H9 (cell line): ENCODE measurements at regions not wholly inside any gene's neighbourhood (a gene's known extent, or its start where the extent isn't known, plus 50 kb on each side); places are given as distances from the start of the nearest gene placed in this dataset.

Experiments used
- DNase-seq: peaks from one replicate; pipeline ENCODE4 v3.0.0-alpha.2; 2017
- H2AFZ ChIP-seq: one replicate; pipeline ENCODE4 v1.6.1; 2013; ENCODE audit warnings: mild to moderate bottlenecking, low read length, control low read depth, moderate library complexity
- H2AK5ac ChIP-seq: 2 replicates; pipeline ENCODE4 v1.6.1; 2013; ENCODE audit warnings: low read length, control low read depth, mixed read lengths; ENCODE audit not compliant: insufficient read length
- H2BK120ac ChIP-seq: one replicate; pipeline ENCODE4 v1.6.1; 2013; ENCODE audit warnings: low read depth, mild to moderate bottlenecking, low read length, control low read depth, inconsistent platforms; ENCODE audit not compliant: poor library complexity, severe bottlenecking
- H2BK12ac ChIP-seq: 2 replicates; pipeline ENCODE4 v1.6.1; 2013; ENCODE audit warnings: low read length, control low read depth, mixed read lengths, low read depth; ENCODE audit not compliant: insufficient read length
- H2BK15ac ChIP-seq: 2 replicates; pipeline ENCODE4 v1.6.1; 2013; ENCODE audit warnings: low read depth, low read length, control low read depth
- H2BK20ac ChIP-seq: one replicate; pipeline ENCODE4 v1.6.1; 2013; ENCODE audit warnings: low read depth, mild to moderate bottlenecking, low read length, control low read depth, inconsistent platforms; ENCODE audit not compliant: poor library complexity, severe bottlenecking
- H2BK5ac ChIP-seq: 2 replicates; pipeline ENCODE4 v1.6.1; 2013; ENCODE audit warnings: low read length, control low read depth, mixed read lengths; ENCODE audit not compliant: insufficient read length
- H3K14ac ChIP-seq: 2 replicates; pipeline ENCODE4 v1.6.1; 2013; ENCODE audit warnings: low read length, control low read depth; ENCODE audit not compliant: insufficient read depth
- H3K18ac ChIP-seq: 2 replicates; pipeline ENCODE4 v1.6.1; 2013; ENCODE audit warnings: low read depth, mild to moderate bottlenecking, mixed read lengths, low read length, control low read depth; ENCODE audit not compliant: insufficient read length
- H3K23ac ChIP-seq: 2 replicates; pipeline ENCODE4 v1.6.1; 2013; ENCODE audit warnings: low read length, control low read depth, mixed read lengths, low read depth; ENCODE audit not compliant: insufficient read length
- H3K23me2 ChIP-seq: 2 replicates; pipeline ENCODE4 v1.6.1; 2013; ENCODE audit warnings: low read depth, mild to moderate bottlenecking, mixed read lengths, low read length, control low read depth; ENCODE audit not compliant: insufficient read length, poor library complexity, severe bottlenecking
- H3K27ac ChIP-seq: 2 replicates; pipeline ENCODE4 v1.5.1; 2013; ENCODE audit warnings: low read length, control low read depth, mixed read lengths, low read depth; ENCODE audit not compliant: insufficient read length
- H3K27me3 ChIP-seq: 2 replicates; pipeline ENCODE4 v1.6.1; 2013; ENCODE audit warnings: low read length, control low read depth, inconsistent platforms; ENCODE audit not compliant: insufficient read depth
- H3K4ac ChIP-seq: 2 replicates; pipeline ENCODE4 v1.6.1; 2013; ENCODE audit warnings: low read depth, mild to moderate bottlenecking, control low read depth, inconsistent platforms, low read length, moderate library complexity
- H3K4me1 ChIP-seq: 2 replicates; pipeline ENCODE4 v1.6.1; 2013; ENCODE audit warnings: low read length, control low read depth, inconsistent platforms; ENCODE audit not compliant: insufficient read depth
- H3K4me2 ChIP-seq: 2 replicates; pipeline ENCODE4 v1.6.1; 2013; ENCODE audit warnings: low read length, control low read depth, mixed read lengths; ENCODE audit not compliant: insufficient read length, insufficient read depth
- H3K56ac ChIP-seq: 2 replicates; pipeline ENCODE4 v1.6.1; 2013; ENCODE audit warnings: low read depth, mild to moderate bottlenecking, mixed read lengths, low read length, control low read depth; ENCODE audit not compliant: insufficient read length
- H3K79me1 ChIP-seq: 2 replicates; pipeline ENCODE4 v1.6.1; 2013; ENCODE audit warnings: low read depth, mild to moderate bottlenecking, moderate library complexity, low read length, control low read depth, inconsistent platforms; ENCODE audit not compliant: insufficient read depth, poor library complexity, severe bottlenecking
- H3K79me2 ChIP-seq: 2 replicates; pipeline ENCODE4 v1.6.1; 2013; ENCODE audit warnings: low read length, control low read depth, inconsistent platforms; ENCODE audit not compliant: insufficient read depth
- H3K9ac ChIP-seq: 2 replicates; pipeline ENCODE4 v1.6.1; 2013; ENCODE audit warnings: low read length, control low read depth, mixed read lengths; ENCODE audit not compliant: insufficient read length; ENCODE audit errors: extremely low read depth
- H3K9me3 ChIP-seq: one replicate; pipeline ENCODE4 v1.6.1; 2013; ENCODE audit warnings: low read depth, low read length, inconsistent platforms; ENCODE audit not compliant: control insufficient read depth
- H3T11ph ChIP-seq: one replicate; pipeline ENCODE4 v1.6.1; 2013; ENCODE audit warnings: mild to moderate bottlenecking, low read length, control low read depth, inconsistent platforms
- H4K20me1 ChIP-seq: one replicate; pipeline ENCODE4 v1.6.1; 2013; ENCODE audit not compliant: control insufficient read depth, insufficient read length, insufficient read depth
- H4K5ac ChIP-seq: 2 replicates; pipeline ENCODE4 v1.6.1; 2013; ENCODE audit warnings: low read depth, mild to moderate bottlenecking, mixed read lengths, low read length, control low read depth; ENCODE audit not compliant: insufficient read length
- H4K8ac ChIP-seq: replicated peaks from 2 replicates; pipeline ENCODE4 v1.6.1; 2013; ENCODE audit warnings: low read length, control low read depth, mixed read lengths, low read depth; ENCODE audit not compliant: insufficient read length
- H4K91ac ChIP-seq: 2 replicates; pipeline ENCODE4 v1.6.1; 2013; ENCODE audit warnings: low read depth, mild to moderate bottlenecking, moderate library complexity, mixed read lengths, low read length, control low read depth; ENCODE audit not compliant: insufficient read length
- H3K27ac Mint-ChIP-seq, 3 experiments: 2 replicates in 2 of 3; 3 replicates in 1 of 3; pipeline ENCODE4 v1.8.0; 2020 to 2021; ENCODE audit warnings: mixed read lengths in 3 of 3, mild to moderate bottlenecking in 1 of 3, moderate library complexity in 1 of 3
- H3K27me3 Mint-ChIP-seq: 2 replicates; pipeline ENCODE4 v1.8.0; 2021; ENCODE audit warnings: low read depth, mild to moderate bottlenecking, moderate library complexity, mixed read lengths
- H3K36me3 Mint-ChIP-seq, 3 experiments: 2 replicates in 2 of 3; 3 replicates in 1 of 3; pipeline ENCODE4 v1.8.0; 2020 to 2021; ENCODE audit warnings: low read depth in 3 of 3, mixed read lengths in 3 of 3; ENCODE audit not compliant: insufficient read depth in 1 of 3
- H3K4me1 Mint-ChIP-seq, 2 experiments: 2 replicates each; pipeline ENCODE4 v1.8.0; 2020; ENCODE audit warnings: mixed read lengths in 2 of 2
- H3K4me3 Mint-ChIP-seq, 2 experiments: 2 replicates in 1 of 2; 3 replicates in 1 of 2; pipeline ENCODE4 v1.8.0; 2020 to 2021; ENCODE audit warnings: mild to moderate bottlenecking in 2 of 2, mixed read lengths in 2 of 2, moderate library complexity in 1 of 2
- H3K9me3 Mint-ChIP-seq, 2 experiments: 2 replicates in 1 of 2; 3 replicates in 1 of 2; pipeline ENCODE4 v1.8.0; 2020; ENCODE audit warnings: mild to moderate bottlenecking in 2 of 2, mixed read lengths in 2 of 2, moderate library complexity in 1 of 2
- WGBS: extraction: QIAGEN DNeasy Blood & Tissue Kit; methylation state at CpG from one replicate; pipeline ENCODE4 v1.1.7; 2013; ENCODE audit warnings: missing lambda C conversion rate, low lambda C conversion rate, mixed read lengths; ENCODE audit not compliant: insufficient read length; ENCODE audit errors: extremely low coverage; 5-methylcytosine and 5-hydroxymethylcytosine counted together
- TF ChIP-seq, protein P1 (sequence below): fragments of 200-600 bp; sonication (generic); conservative IDR thresholded peaks from 3 replicates; pipeline ENCODE4 v1.8.0; 2021; ENCODE audit warnings: antibody characterized with exemption, mild to moderate bottlenecking

DNA sequence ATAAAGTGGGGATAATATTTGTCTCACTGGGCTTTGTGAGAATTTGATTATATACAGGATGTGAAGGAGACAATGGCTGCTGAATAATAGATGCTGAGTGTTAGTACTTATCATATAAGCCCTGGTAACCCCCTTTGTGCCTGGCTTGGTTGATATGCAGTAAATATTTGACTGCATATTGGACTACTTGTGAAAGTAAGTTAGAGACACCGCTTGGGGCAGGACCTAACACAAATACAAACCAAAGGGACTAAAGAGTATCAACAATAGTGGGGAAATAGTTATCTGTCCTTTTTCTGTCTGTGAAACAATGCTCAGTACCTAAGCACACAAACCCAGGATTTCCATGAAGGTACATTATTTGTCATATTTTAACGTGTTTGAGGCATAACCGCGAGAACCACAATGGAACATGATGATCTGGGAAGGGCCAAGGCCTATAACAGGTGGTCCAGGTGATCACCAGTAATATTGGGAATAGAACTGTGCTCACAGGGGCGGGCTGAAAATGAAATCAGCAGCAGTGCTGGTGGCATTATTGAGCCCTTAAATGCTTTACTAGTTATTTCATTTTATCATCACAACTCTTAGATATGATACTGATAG is 138.2 kb upstream of the SMARCA2 start:
- H3K9me3 Mint-ChIP-seq: no peaks in the 10 kb centered on the region
- peaks cover 4% of the 10 kb centered on the region for H3K27me3 Mint-ChIP-seq
- H3K9me3 ChIP-seq: no peaks in the 10 kb centered on the region
- H3K36me3 Mint-ChIP-seq: no peaks in the 10 kb centered on the region
- H2BK15ac ChIP-seq: no peak overlapping the region
- H3K14ac ChIP-seq: no peak overlapping the region
- H3K23me2 ChIP-seq: no peaks in the 10 kb centered on the region
- H3K4me3 Mint-ChIP-seq: no peak overlapping the region
- no peak overlapping the region for H4K91ac ChIP-seq
- TF ChIP-seq, protein P1, sequence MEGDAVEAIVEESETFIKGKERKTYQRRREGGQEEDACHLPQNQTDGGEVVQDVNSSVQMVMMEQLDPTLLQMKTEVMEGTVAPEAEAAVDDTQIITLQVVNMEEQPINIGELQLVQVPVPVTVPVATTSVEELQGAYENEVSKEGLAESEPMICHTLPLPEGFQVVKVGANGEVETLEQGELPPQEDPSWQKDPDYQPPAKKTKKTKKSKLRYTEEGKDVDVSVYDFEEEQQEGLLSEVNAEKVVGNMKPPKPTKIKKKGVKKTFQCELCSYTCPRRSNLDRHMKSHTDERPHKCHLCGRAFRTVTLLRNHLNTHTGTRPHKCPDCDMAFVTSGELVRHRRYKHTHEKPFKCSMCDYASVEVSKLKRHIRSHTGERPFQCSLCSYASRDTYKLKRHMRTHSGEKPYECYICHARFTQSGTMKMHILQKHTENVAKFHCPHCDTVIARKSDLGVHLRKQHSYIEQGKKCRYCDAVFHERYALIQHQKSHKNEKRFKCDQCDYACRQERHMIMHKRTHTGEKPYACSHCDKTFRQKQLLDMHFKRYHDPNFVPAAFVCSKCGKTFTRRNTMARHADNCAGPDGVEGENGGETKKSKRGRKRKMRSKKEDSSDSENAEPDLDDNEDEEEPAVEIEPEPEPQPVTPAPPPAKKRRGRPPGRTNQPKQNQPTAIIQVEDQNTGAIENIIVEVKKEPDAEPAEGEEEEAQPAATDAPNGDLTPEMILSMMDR: no peak
- H3K27ac Mint-ChIP-seq: no peak overlapping the region
- no peak overlapping the region for H2BK20ac ChIP-seq
- H2AK5ac ChIP-seq: no peak overlapping the region
- peaks cover 6 to 7% of the 10 kb centered on the region in 2 experiments for H3K4me1 Mint-ChIP-seq
- no peak overlapping the region for H3T11ph ChIP-seq
- no peak overlapping the region for H3K27ac ChIP-seq
- H3K23ac ChIP-seq: no peak overlapping the region
- WGBS: no CpG with 5 or more reads among the region's 5 CpGs
- DNase-seq: no peak
- no peak overlapping the region for H3K4ac ChIP-seq
- no peaks in the 10 kb centered on the region; the same call in 1 of the 2 replicates for H3K27me3 ChIP-seq
- no peak overlapping the region for H3K9ac ChIP-seq
- no peaks in the 10 kb centered on the region for H3K79me1 ChIP-seq
- no peaks in the 10 kb centered on the region for H4K20me1 ChIP-seq
- H2BK120ac ChIP-seq: no peak overlapping the region
- H3K18ac ChIP-seq: no peak overlapping the region
- peaks cover 2% of the 10 kb centered on the region; the same call in 1 of the 2 replicates for H3K4me1 ChIP-seq
- H3K56ac ChIP-seq: no peak overlapping the region
- no peak overlapping the region for H2BK5ac ChIP-seq
- no peaks in the 10 kb centered on the region for H3K79me2 ChIP-seq
- H2AFZ ChIP-seq: no peak overlapping the region
- H4K5ac ChIP-seq: no peak overlapping the region
- no peak overlapping the region for H4K8ac ChIP-seq
- H3K4me2 ChIP-seq: no peak overlapping the region
- no peak overlapping the region for H2BK12ac ChIP-seq
